Endothelial cell of umbilical vein (primary cell): ENCODE measurements at regions not wholly inside any gene's neighbourhood (a gene's known extent, or its start where the extent isn't known, plus 50 kb on each side); places are given as distances from the start of the nearest gene placed in this dataset.

ENCODE experiments used
- CTCF ChIP-seq, 2 donors: IDR thresholded peaks; 1 replicate in 1 of 2; 2 replicates in 1 of 2; pipeline ENCODE4 v1.5.1; 2011; ENCODE audit warnings: low read length in 2 of 2, mild to moderate bottlenecking in 2 of 2, moderate library complexity in 2 of 2, control low read depth in 1 of 2, inconsistent platforms in 1 of 2, low read depth in 1 of 2; ENCODE audit not compliant: insufficient read depth in 1 of 2; ENCODE audit errors: extremely low read depth in 1 of 2
- EZH2 ChIP-seq: IDR thresholded peaks from 2 replicates; pipeline ENCODE4 v1.6.1; 2012; ENCODE audit warnings: borderline replicate concordance, low read depth, mild to moderate bottlenecking, moderate library complexity, low read length, inconsistent platforms; ENCODE audit not compliant: severe bottlenecking
- GATA2 ChIP-seq: IDR thresholded peaks from 2 replicates; pipeline ENCODE4 v1.7.0; 2011; ENCODE audit warnings: low read depth, mild to moderate bottlenecking, moderate library complexity, mixed read lengths, low read length; ENCODE audit not compliant: insufficient read length, insufficient read depth
- JUN ChIP-seq: IDR thresholded peaks from 2 replicates; pipeline ENCODE4 v1.6.1; 2011; ENCODE audit warnings: borderline replicate concordance, low read depth; ENCODE audit not compliant: insufficient read length, insufficient read depth
- MAX ChIP-seq: IDR thresholded peaks from 2 replicates; pipeline ENCODE4 v1.6.1; 2011; ENCODE audit not compliant: insufficient read depth, insufficient read length
- MYC ChIP-seq: IDR thresholded peaks from one replicate; pipeline ENCODE4 v1.6.1; 2011; ENCODE audit warnings: mild to moderate bottlenecking, low read depth, low read length
- POLR2A ChIP-seq: IDR thresholded peaks from 2 replicates; pipeline ENCODE4 v1.6.1; 2012; ENCODE audit warnings: low read depth, mild to moderate bottlenecking, control low read depth, low read length
- POLR2AphosphoS5 ChIP-seq: IDR thresholded peaks from 2 replicates; pipeline ENCODE4 v1.6.1; 2012; ENCODE audit warnings: low read depth, mild to moderate bottlenecking, control low read depth, low read length, moderate library complexity; ENCODE audit not compliant: insufficient read depth

- no peak for TF ChIP-seq CTCF (IDR thresholded peaks at IDR 0.05; ENCODE audit: extremely low read depth in 1 of 2, insufficient read depth in 1 of 2, low read depth in 1 of 2, low read length in 2 of 2)
- no peak for TF ChIP-seq JUN
- TF ChIP-seq POLR2A: no peak
- no peak for TF ChIP-seq EZH2
- TF ChIP-seq POLR2AphosphoS5: no peak
- no peak for TF ChIP-seq MAX
- TF ChIP-seq GATA2: no peak
- TF ChIP-seq MYC: no peak
Measured at GRCh38 chr1:229941831-229942230, 125.2 kb upstream of the GALNT2 start.
